H9 (cell line): ENCODE measurements at regions not wholly inside any gene's neighbourhood (a gene's known extent, or its start where the extent isn't known, plus 50 kb on each side); places are given as distances from the start of the nearest gene placed in this dataset.

Source experiments
- DNase-seq: peaks from one replicate; pipeline ENCODE4 v3.0.0-alpha.2; 2017
- H2AFZ ChIP-seq: one replicate; pipeline ENCODE4 v1.6.1; 2013; ENCODE audit warnings: mild to moderate bottlenecking, low read length, control low read depth, moderate library complexity
- H2AK5ac ChIP-seq: 2 replicates; pipeline ENCODE4 v1.6.1; 2013; ENCODE audit warnings: low read length, control low read depth, mixed read lengths; ENCODE audit not compliant: insufficient read length
- H2BK120ac ChIP-seq: one replicate; pipeline ENCODE4 v1.6.1; 2013; ENCODE audit warnings: low read depth, mild to moderate bottlenecking, low read length, control low read depth, inconsistent platforms; ENCODE audit not compliant: poor library complexity, severe bottlenecking
- H2BK12ac ChIP-seq: 2 replicates; pipeline ENCODE4 v1.6.1; 2013; ENCODE audit warnings: low read length, control low read depth, mixed read lengths, low read depth; ENCODE audit not compliant: insufficient read length
- H2BK15ac ChIP-seq: 2 replicates; pipeline ENCODE4 v1.6.1; 2013; ENCODE audit warnings: low read depth, low read length, control low read depth
- H2BK20ac ChIP-seq: one replicate; pipeline ENCODE4 v1.6.1; 2013; ENCODE audit warnings: low read depth, mild to moderate bottlenecking, low read length, control low read depth, inconsistent platforms; ENCODE audit not compliant: poor library complexity, severe bottlenecking
- H2BK5ac ChIP-seq: 2 replicates; pipeline ENCODE4 v1.6.1; 2013; ENCODE audit warnings: low read length, control low read depth, mixed read lengths; ENCODE audit not compliant: insufficient read length
- H3K14ac ChIP-seq: 2 replicates; pipeline ENCODE4 v1.6.1; 2013; ENCODE audit warnings: low read length, control low read depth; ENCODE audit not compliant: insufficient read depth
- H3K18ac ChIP-seq: 2 replicates; pipeline ENCODE4 v1.6.1; 2013; ENCODE audit warnings: low read depth, mild to moderate bottlenecking, mixed read lengths, low read length, control low read depth; ENCODE audit not compliant: insufficient read length
- H3K23ac ChIP-seq: 2 replicates; pipeline ENCODE4 v1.6.1; 2013; ENCODE audit warnings: low read length, control low read depth, mixed read lengths, low read depth; ENCODE audit not compliant: insufficient read length
- H3K23me2 ChIP-seq: 2 replicates; pipeline ENCODE4 v1.6.1; 2013; ENCODE audit warnings: low read depth, mild to moderate bottlenecking, mixed read lengths, low read length, control low read depth; ENCODE audit not compliant: insufficient read length, poor library complexity, severe bottlenecking
- H3K27ac ChIP-seq: 2 replicates; pipeline ENCODE4 v1.5.1; 2013; ENCODE audit warnings: low read length, control low read depth, mixed read lengths, low read depth; ENCODE audit not compliant: insufficient read length
- H3K27me3 ChIP-seq: 2 replicates; pipeline ENCODE4 v1.6.1; 2013; ENCODE audit warnings: low read length, control low read depth, inconsistent platforms; ENCODE audit not compliant: insufficient read depth
- H3K4ac ChIP-seq: 2 replicates; pipeline ENCODE4 v1.6.1; 2013; ENCODE audit warnings: low read depth, mild to moderate bottlenecking, control low read depth, inconsistent platforms, low read length, moderate library complexity
- H3K4me1 ChIP-seq: 2 replicates; pipeline ENCODE4 v1.6.1; 2013; ENCODE audit warnings: low read length, control low read depth, inconsistent platforms; ENCODE audit not compliant: insufficient read depth
- H3K4me2 ChIP-seq: 2 replicates; pipeline ENCODE4 v1.6.1; 2013; ENCODE audit warnings: low read length, control low read depth, mixed read lengths; ENCODE audit not compliant: insufficient read length, insufficient read depth
- H3K56ac ChIP-seq: 2 replicates; pipeline ENCODE4 v1.6.1; 2013; ENCODE audit warnings: low read depth, mild to moderate bottlenecking, mixed read lengths, low read length, control low read depth; ENCODE audit not compliant: insufficient read length
- H3K79me1 ChIP-seq: 2 replicates; pipeline ENCODE4 v1.6.1; 2013; ENCODE audit warnings: low read depth, mild to moderate bottlenecking, moderate library complexity, low read length, control low read depth, inconsistent platforms; ENCODE audit not compliant: insufficient read depth, poor library complexity, severe bottlenecking
- H3K79me2 ChIP-seq: 2 replicates; pipeline ENCODE4 v1.6.1; 2013; ENCODE audit warnings: low read length, control low read depth, inconsistent platforms; ENCODE audit not compliant: insufficient read depth
- H3K9ac ChIP-seq: 2 replicates; pipeline ENCODE4 v1.6.1; 2013; ENCODE audit warnings: low read length, control low read depth, mixed read lengths; ENCODE audit not compliant: insufficient read length; ENCODE audit errors: extremely low read depth
- H3K9me3 ChIP-seq: one replicate; pipeline ENCODE4 v1.6.1; 2013; ENCODE audit warnings: low read depth, low read length, inconsistent platforms; ENCODE audit not compliant: control insufficient read depth
- H3T11ph ChIP-seq: one replicate; pipeline ENCODE4 v1.6.1; 2013; ENCODE audit warnings: mild to moderate bottlenecking, low read length, control low read depth, inconsistent platforms
- H4K20me1 ChIP-seq: one replicate; pipeline ENCODE4 v1.6.1; 2013; ENCODE audit not compliant: control insufficient read depth, insufficient read length, insufficient read depth
- H4K5ac ChIP-seq: 2 replicates; pipeline ENCODE4 v1.6.1; 2013; ENCODE audit warnings: low read depth, mild to moderate bottlenecking, mixed read lengths, low read length, control low read depth; ENCODE audit not compliant: insufficient read length
- H4K8ac ChIP-seq: replicated peaks from 2 replicates; pipeline ENCODE4 v1.6.1; 2013; ENCODE audit warnings: low read length, control low read depth, mixed read lengths, low read depth; ENCODE audit not compliant: insufficient read length
- H4K91ac ChIP-seq: 2 replicates; pipeline ENCODE4 v1.6.1; 2013; ENCODE audit warnings: low read depth, mild to moderate bottlenecking, moderate library complexity, mixed read lengths, low read length, control low read depth; ENCODE audit not compliant: insufficient read length
- H3K27ac Mint-ChIP-seq, 3 experiments: 2 replicates in 2 of 3; 3 replicates in 1 of 3; pipeline ENCODE4 v1.8.0; 2020 to 2021; ENCODE audit warnings: mixed read lengths in 3 of 3, mild to moderate bottlenecking in 1 of 3, moderate library complexity in 1 of 3
- H3K27me3 Mint-ChIP-seq: 2 replicates; pipeline ENCODE4 v1.8.0; 2021; ENCODE audit warnings: low read depth, mild to moderate bottlenecking, moderate library complexity, mixed read lengths
- H3K36me3 Mint-ChIP-seq, 3 experiments: 2 replicates in 2 of 3; 3 replicates in 1 of 3; pipeline ENCODE4 v1.8.0; 2020 to 2021; ENCODE audit warnings: low read depth in 3 of 3, mixed read lengths in 3 of 3; ENCODE audit not compliant: insufficient read depth in 1 of 3
- H3K4me1 Mint-ChIP-seq, 2 experiments: 2 replicates each; pipeline ENCODE4 v1.8.0; 2020; ENCODE audit warnings: mixed read lengths in 2 of 2
- H3K4me3 Mint-ChIP-seq, 2 experiments: 2 replicates in 1 of 2; 3 replicates in 1 of 2; pipeline ENCODE4 v1.8.0; 2020 to 2021; ENCODE audit warnings: mild to moderate bottlenecking in 2 of 2, mixed read lengths in 2 of 2, moderate library complexity in 1 of 2
- H3K9me3 Mint-ChIP-seq, 2 experiments: 2 replicates in 1 of 2; 3 replicates in 1 of 2; pipeline ENCODE4 v1.8.0; 2020; ENCODE audit warnings: mild to moderate bottlenecking in 2 of 2, mixed read lengths in 2 of 2, moderate library complexity in 1 of 2
- CTCF ChIP-seq: fragments of 200-600 bp; sonication (generic); conservative IDR thresholded peaks from 3 replicates; pipeline ENCODE4 v1.8.0; 2021; ENCODE audit warnings: antibody characterized with exemption, mild to moderate bottlenecking
- WGBS: extraction: QIAGEN DNeasy Blood & Tissue Kit; methylation state at CpG from one replicate; pipeline ENCODE4 v1.1.7; 2013; ENCODE audit warnings: missing lambda C conversion rate, low lambda C conversion rate, mixed read lengths; ENCODE audit not compliant: insufficient read length; ENCODE audit errors: extremely low coverage; 5-methylcytosine and 5-hydroxymethylcytosine counted together

GRCh38 chr17:64783031-64783461 lies 120.9 kb upstream of the SMURF2 start:
- Mint-ChIP-seq H3K27ac (no peak overlapping the region), H3K4me1 (peaks cover 10 to 14% of the 10 kb centered on the region in 2 experiments), H3K27me3 (peaks cover 45% of the 10 kb centered on the region), H3K9me3 (no peaks in the 10 kb centered on the region), H3K4me3 (no peak overlapping the region), H3K36me3 (peaks cover 0 to 4% (median 0%) of the 10 kb centered on the region in 3 experiments; a peak in 3 of 7 replicates)
- Histone ChIP-seq H3K56ac (no peak overlapping the region), H3T11ph (no peak overlapping the region), H2BK5ac (no peak overlapping the region), H2AK5ac (no peak overlapping the region), H3K79me1 (no peaks in the 10 kb centered on the region), H3K4me1 (no peaks in the 10 kb centered on the region; the same call in 1 of the 2 replicates), H2BK20ac (no peak overlapping the region), H3K14ac (no peak overlapping the region), H2BK120ac (no peak overlapping the region), H3K23me2 (peaks cover 18% of the 10 kb centered on the region), H3K79me2 (no peaks in the 10 kb centered on the region), H4K20me1 (peaks cover 3% of the 10 kb centered on the region), H2BK12ac (no peak overlapping the region), H3K9me3 (no peaks in the 10 kb centered on the region), H2AFZ (no peak overlapping the region), H3K27ac (no peak overlapping the region), H3K4ac (no peak overlapping the region), H3K27me3 (peaks cover 14% of the 10 kb centered on the region), H2BK15ac (no peak overlapping the region), H3K9ac (no peak overlapping the region), H4K5ac (no peak overlapping the region), H3K4me2 (no peak overlapping the region), H4K91ac (no peak overlapping the region), H3K23ac (no peak overlapping the region), H3K18ac (no peak overlapping the region), H4K8ac (no peak overlapping the region)
- DNase-seq: no peak
- no peak for TF ChIP-seq CTCF
- WGBS: no CpG with 5 or more reads among the region's 6 CpGs
